HCT116 (cell line): ENCODE measurements at regions not wholly inside any gene's neighbourhood (a gene's known extent, or its start where the extent isn't known, plus 50 kb on each side); places are given as distances from the start of the nearest gene placed in this dataset.

Experiments used
- CTCF ChIP-seq, 3 experiments: fragments of 200-600 bp in 1 of 3; sonication (generic) in 1 of 3; IDR thresholded peaks in 2 of 3; conservative IDR thresholded peaks in 1 of 3; 2 replicates each; pipeline ENCODE4 v1.5.1; 2012 to 2017; ENCODE audit warnings: low read depth in 2 of 3, low read length in 2 of 3, antibody characterized with exemption in 1 of 3, borderline replicate concordance in 1 of 3, control low read depth in 1 of 3, mild to moderate bottlenecking in 1 of 3, mixed read lengths in 1 of 3, mixed run types in 1 of 3, moderate library complexity in 1 of 3; ENCODE audit not compliant: insufficient read depth in 1 of 3
- EZH2 ChIP-seq: fragments of 200-600 bp; sonication (generic); IDR thresholded peaks from 2 replicates; pipeline ENCODE4 v1.6.1; 2017; ENCODE audit warnings: antibody characterized with exemption, mixed run types
- EZH2phosphoT487 ChIP-seq: fragments of 200-600 bp; IDR thresholded peaks from 2 replicates; pipeline ENCODE4 v1.6.1; 2018; ENCODE audit warnings: antibody characterized with exemption, borderline replicate concordance
- MAX ChIP-seq: IDR thresholded peaks from 2 replicates; pipeline ENCODE4 v1.6.1; 2012
- POLR2A ChIP-seq: IDR thresholded peaks from 2 replicates; pipeline ENCODE4 v1.7.0; 2011; ENCODE audit warnings: borderline replicate concordance; ENCODE audit not compliant: insufficient read depth, insufficient read length; ENCODE audit errors: extremely low read depth
- POLR2AphosphoS5 ChIP-seq: IDR thresholded peaks from 2 replicates; pipeline ENCODE4 v1.6.1; 2011; ENCODE audit warnings: mild to moderate bottlenecking, low read depth, low read length, moderate library complexity
- RAD21 ChIP-seq: IDR thresholded peaks from 2 replicates; pipeline ENCODE4 v1.6.1; 2012; ENCODE audit warnings: low read depth, mild to moderate bottlenecking
- REST ChIP-seq: IDR thresholded peaks from 2 replicates; pipeline ENCODE4 v1.6.1; 2012; ENCODE audit warnings: low read depth
- SIN3A ChIP-seq: IDR thresholded peaks from 2 replicates; pipeline ENCODE4 v1.6.1; 2012; ENCODE audit warnings: low read depth
- SP1 ChIP-seq: IDR thresholded peaks from 2 replicates; pipeline ENCODE4 v1.6.1; 2012; ENCODE audit warnings: low read depth
- YY1 ChIP-seq: IDR thresholded peaks from 2 replicates; pipeline ENCODE4 v1.6.1; 2011; ENCODE audit warnings: low read length, low read depth, moderate library complexity, mild to moderate bottlenecking; ENCODE audit not compliant: insufficient replicate concordance; ENCODE audit errors: extremely low read depth
- ZNF274 ChIP-seq: fragments of 200-500 bp; sonication (Bioruptor generic); IDR thresholded peaks from 2 replicates; pipeline ENCODE4 v1.6.1; 2014; ENCODE audit warnings: mild to moderate bottlenecking, low read depth, low read length, inconsistent platforms

GRCh38 chr6:139663996-139664395 lies 289.5 kb upstream of the CITED2 start:
- no peak for TF ChIP-seq POLR2A
- no peak for TF ChIP-seq POLR2AphosphoS5
- TF ChIP-seq MAX: no peak
- TF ChIP-seq CTCF (IDR thresholded peaks at IDR 0.05 in 2 of 3, conservative IDR thresholded peaks at IDR 0.05 in 1 of 3; ENCODE audit: borderline replicate concordance in 1 of 3, insufficient read depth in 1 of 3, low read depth in 2 of 3, low read length in 2 of 3): no peak
- no peak for TF ChIP-seq REST
- TF ChIP-seq RAD21: no peak
- TF ChIP-seq ZNF274: no peak
- no peak for TF ChIP-seq SIN3A
- no peak for TF ChIP-seq EZH2
- TF ChIP-seq YY1: no peak
- no peak for TF ChIP-seq SP1
- no peak for TF ChIP-seq EZH2phosphoT487
